ENCODE measurements at regions not wholly inside any gene's neighbourhood (a gene's known extent, or its start where the extent isn't known, plus 50 kb on each side); places are given as distances from the start of the nearest gene placed in this dataset.

DNA sequence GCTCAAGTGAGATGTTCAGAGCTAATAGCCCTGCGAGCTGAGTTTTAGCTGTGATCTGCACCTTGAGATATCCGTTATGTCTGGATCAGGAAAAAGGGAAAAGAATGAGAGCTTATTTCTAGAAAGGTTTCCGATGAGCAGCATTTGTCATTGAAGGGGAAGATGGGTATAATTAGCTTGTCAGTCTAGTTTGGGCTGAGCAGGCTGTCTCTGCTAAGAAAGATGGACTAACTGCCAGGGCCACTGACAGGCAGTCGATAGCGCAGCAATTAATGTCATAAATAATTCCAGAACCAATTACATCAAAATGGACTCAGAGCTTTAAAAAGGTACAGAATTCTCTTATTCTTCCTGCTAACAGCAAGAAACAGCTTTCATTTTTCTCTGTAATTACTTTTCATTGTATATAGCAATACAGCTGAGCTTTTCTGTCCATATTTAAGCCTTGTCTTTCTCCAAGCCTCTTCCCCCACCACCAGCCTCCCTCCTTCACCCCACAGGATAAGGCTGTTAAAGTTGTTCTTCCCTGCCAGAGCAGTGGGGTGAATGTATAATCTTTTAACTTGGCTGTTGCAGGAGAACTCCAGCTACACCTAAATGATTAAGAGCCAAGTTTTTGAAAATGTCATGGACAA lies 1006.5 kb downstream of the KCNMA1 start:
- POLR2A ChIA-PET (ENCODE audit: unreplicated experiment) = no interaction called here
- no TSS peak for BruUV-seq (replicated peaks)
- H3K27ac ChIP-seq (ENCODE audit: low read length) = no peak overlapping the region

GRCh38 chr10:76628801-76629200 lies 1008.8 kb downstream of the KCNMA1 start:
- H3K27ac ChIP-seq (ENCODE audit: low read length) = no peak overlapping the region
- no peaks in the 10 kb centered on the region for H3K36me3 ChIP-seq (ENCODE audit: low read depth, low read length)
- no peak overlapping the region for H3K4me3 ChIP-seq (ENCODE audit: low read length)
- no peaks in the 10 kb centered on the region for H3K9me3 ChIP-seq (ENCODE audit: low read length)
- ChIA-PET POLR2A (ENCODE audit: unreplicated experiment) (no interaction called here), CTCF (no interaction called here)
- no peaks in the 10 kb centered on the region; the same call in 1 of the 2 replicates for H3K9me2 ChIP-seq (replicated peaks; ENCODE audit: low read length)
- peak overlapping the region; percentile 2 for H3K4me2 ChIP-seq (ENCODE audit: low read length)
- no peaks in the 10 kb centered on the region for H4K20me1 ChIP-seq (ENCODE audit: low read length)
- no peaks in the 10 kb centered on the region for H3K79me2 ChIP-seq (ENCODE audit: low read length)
- DNase-seq (peak; percentile 97), ATAC-seq (peak; percentile 81)
- 0 out of 2 replicates have a peak overlapping the region, but pooled peaks have one; percentile 2 for H2AFZ ChIP-seq (ENCODE audit: low read length)
- TF ChIP-seq EZH2phosphoT487 (IDR thresholded peaks at IDR 0.05; ENCODE audit: borderline replicate concordance, low read length) (no peak), CTCF (conservative IDR thresholded peaks at IDR 0.05; ENCODE audit: low read depth, low read length) (no peak), EZH2 (IDR thresholded peaks at IDR 0.05; ENCODE audit: low read length, unreplicated experiment) (no peak)
- no TSS peak for BruUV-seq (replicated peaks)
- H3F3A ChIP-seq (ENCODE audit: low read length, unreplicated experiment) = no peaks in the 10 kb centered on the region
- peaks cover 23% of the 10 kb centered on the region for H3K4me1 ChIP-seq (ENCODE audit: insufficient read depth, low read length)
- no peak overlapping the region for H3K9ac ChIP-seq (ENCODE audit: low read length)
- H3K27me3 ChIP-seq (ENCODE audit: low read length) = no peaks in the 10 kb centered on the region
- intact Hi-C loops (cut with micrococcal nuclease) = no loop called here

More for the DNA sequence above, 1006.5 kb downstream of the KCNMA1 start:
- no peak overlapping the region for H3K4me3 ChIP-seq (ENCODE audit: low read length)
- no peaks in the 10 kb centered on the region for H3K36me3 ChIP-seq (ENCODE audit: low read depth, low read length)
- peaks cover 6% of the 10 kb centered on the region; the same call in 1 of the 2 replicates for H3K27me3 ChIP-seq (ENCODE audit: low read length)
- TF ChIP-seq CTCF (conservative IDR thresholded peaks at IDR 0.05; ENCODE audit: low read depth, low read length) (no peak), EZH2 (IDR thresholded peaks at IDR 0.05; ENCODE audit: low read length, unreplicated experiment) (no peak), EZH2phosphoT487 (IDR thresholded peaks at IDR 0.05; ENCODE audit: borderline replicate concordance, low read length) (no peak)
- no peaks in the 10 kb centered on the region for H3F3A ChIP-seq (ENCODE audit: low read length, unreplicated experiment)
- H4K20me1 ChIP-seq (ENCODE audit: low read length) = no peaks in the 10 kb centered on the region
- H3K9ac ChIP-seq (ENCODE audit: low read length) = no peak overlapping the region
- no peak overlapping the region for H3K4me2 ChIP-seq (ENCODE audit: low read length)
- peaks cover 12% of the 10 kb centered on the region for H3K4me1 ChIP-seq (ENCODE audit: insufficient read depth, low read length)
- ATAC-seq (no peak), DNase-seq (no peak)
- no peak overlapping the region for H2AFZ ChIP-seq (ENCODE audit: low read length)
- CTCF ChIA-PET = interaction anchor here (0.6 kb wide), 1 partner anchor 209 kb away, joined by 3 read pairs; no protein-coding TSS in a partner anchor
- H3K9me3 ChIP-seq (ENCODE audit: low read length) = no peaks in the 10 kb centered on the region
- intact Hi-C loops (cut with micrococcal nuclease) = no loop called here
- no peaks in the 10 kb centered on the region for H3K9me2 ChIP-seq (replicated peaks; ENCODE audit: low read length)
- H3K79me2 ChIP-seq (ENCODE audit: low read length) = no peaks in the 10 kb centered on the region

DNA sequence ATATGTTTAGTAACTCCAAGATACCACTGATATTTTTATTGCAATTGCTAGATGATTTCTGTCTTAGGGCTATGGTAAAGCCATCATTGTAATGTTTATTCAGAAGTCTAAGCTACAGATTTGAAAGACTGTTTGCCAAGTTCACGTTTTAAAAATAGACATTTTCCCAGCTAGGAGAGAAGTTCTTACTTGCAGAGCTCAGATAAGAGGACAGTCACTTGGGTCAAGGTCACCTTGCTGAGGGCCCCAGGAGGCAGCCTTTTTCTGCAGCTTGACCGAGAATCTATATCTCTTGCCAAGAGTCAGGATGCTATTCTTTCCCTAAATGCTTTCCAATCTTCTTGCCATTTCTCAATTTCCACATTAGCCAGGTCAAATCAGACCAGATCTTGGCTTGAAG lies 1011.2 kb downstream of the KCNMA1 start:
- intact Hi-C loops (cut with micrococcal nuclease) = no loop called here
- ChIA-PET POLR2A (ENCODE audit: unreplicated experiment) (interaction anchor here (0.6 kb wide), 1 partner anchor 390 kb away, joined by 3 read pairs; no protein-coding TSS in a partner anchor), CTCF (interaction anchor here (0.7 kb wide), 1 partner anchor 178 kb away, joined by 3 read pairs; no protein-coding TSS in a partner anchor)
- Histone ChIP-seq H3K4me3 (ENCODE audit: low read length) (no peak overlapping the region), H3K9ac (ENCODE audit: low read length) (no peak overlapping the region), H3F3A (ENCODE audit: low read length, unreplicated experiment) (no peaks in the 10 kb centered on the region), H4K20me1 (ENCODE audit: low read length) (no peaks in the 10 kb centered on the region), H2AFZ (ENCODE audit: low read length) (no peak overlapping the region), H3K9me3 (ENCODE audit: low read length) (no peaks in the 10 kb centered on the region), H3K4me2 (ENCODE audit: low read length) (no peak overlapping the region), H3K27ac (ENCODE audit: low read length) (no peak overlapping the region), H3K79me2 (ENCODE audit: low read length) (no peaks in the 10 kb centered on the region), H3K9me2 (replicated peaks; ENCODE audit: low read length) (no peaks in the 10 kb centered on the region; the same call in 1 of the 2 replicates), H3K27me3 (ENCODE audit: low read length) (no peaks in the 10 kb centered on the region), H3K4me1 (ENCODE audit: insufficient read depth, low read length) (peaks cover 23% of the 10 kb centered on the region), H3K36me3 (ENCODE audit: low read depth, low read length) (no peaks in the 10 kb centered on the region)
- DNase-seq (no peak), ATAC-seq (no peak)
- BruUV-seq (replicated peaks) = no TSS peak
- no peak for TF ChIP-seq EZH2 (IDR thresholded peaks at IDR 0.05; ENCODE audit: low read length, unreplicated experiment)
- no peak for TF ChIP-seq CTCF (conservative IDR thresholded peaks at IDR 0.05; ENCODE audit: low read depth, low read length)
- no peak for TF ChIP-seq EZH2phosphoT487 (IDR thresholded peaks at IDR 0.05; ENCODE audit: borderline replicate concordance, low read length)
